Epithelial cell of esophagus (primary cell): ENCODE measurements at regions not wholly inside any gene's neighbourhood (a gene's known extent, or its start where the extent isn't known, plus 50 kb on each side); places are given as distances from the start of the nearest gene placed in this dataset.

Experiments
- DNase-seq: peaks from one replicate; pipeline ENCODE4 v3.0.0; 2010; ENCODE audit warnings: low read depth
- H3K4me3 ChIP-seq: 2 replicates; pipeline ENCODE4 v1.5.1; 2011; ENCODE audit warnings: mild to moderate bottlenecking, low read length, control low read depth
- CTCF ChIP-seq: IDR thresholded peaks from 2 replicates; pipeline ENCODE4 v1.5.1; 2011; ENCODE audit warnings: low read depth, mild to moderate bottlenecking, low read length, control low read depth, inconsistent platforms; ENCODE audit not compliant: insufficient read depth; ENCODE audit errors: missing control alignments

- no peak for TF ChIP-seq CTCF
- no peak overlapping the region for H3K4me3 ChIP-seq
- no peak for DNase-seq
These were observed 443.1 kb upstream of the DAB1 start for GRCh38 chr1:57866998-57867397.

GRCh38 chr1:57860931-57861565 lies 437.2 kb upstream of the DAB1 start:
- DNase-seq, result peak; percentile 64
- H3K4me3 ChIP-seq, result no peak overlapping the region
- TF ChIP-seq CTCF, result no peak

GRCh38 chr1:57860325-57860724 lies 436.5 kb upstream of the DAB1 start:
- DNase-seq, result no peak
- no peak overlapping the region for H3K4me3 ChIP-seq
- no peak for TF ChIP-seq CTCF

DNA sequence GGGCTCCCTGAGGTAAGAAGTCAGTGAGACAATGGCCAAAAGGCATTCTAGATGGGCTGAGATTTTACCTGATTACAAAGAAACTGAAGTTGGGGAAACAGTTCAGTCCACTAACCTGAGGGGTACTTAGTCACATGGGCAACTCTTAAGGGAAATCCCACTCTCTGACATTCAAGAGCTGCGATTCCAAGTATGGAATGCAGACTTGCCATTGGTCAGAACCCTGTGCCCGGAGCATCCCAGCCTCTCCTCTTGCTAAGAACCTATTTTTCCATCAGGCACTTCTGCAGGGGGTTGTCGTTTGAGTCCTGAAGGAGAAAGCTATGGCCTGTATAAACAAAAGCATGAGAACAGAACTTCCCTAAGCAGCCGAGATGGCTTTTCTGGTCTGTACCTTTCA lies 434.9 kb upstream of the DAB1 start:
- DNase-seq, result no peak
- TF ChIP-seq CTCF, result no peak
- no peak overlapping the region for H3K4me3 ChIP-seq

DNA sequence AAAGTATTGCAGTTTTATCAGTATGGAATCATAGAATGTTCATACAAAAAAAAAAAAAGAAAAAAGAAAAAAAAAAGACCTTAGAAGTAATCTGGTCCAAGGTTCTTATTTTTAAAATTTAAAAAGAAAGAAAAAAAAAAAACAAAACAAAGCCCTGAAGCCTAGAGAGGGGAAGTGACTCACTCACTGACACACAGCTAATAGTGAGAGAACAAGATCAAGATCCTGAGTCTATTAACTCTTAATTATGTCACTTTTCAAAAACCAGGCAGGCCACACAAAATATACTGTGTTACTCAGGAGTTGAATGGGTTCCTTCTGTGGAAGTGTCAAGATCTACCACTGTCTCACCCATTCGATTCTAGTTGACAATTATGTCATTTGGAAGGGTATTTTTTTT lies 433.9 kb upstream of the DAB1 start:
- TF ChIP-seq CTCF, result no peak
- H3K4me3 ChIP-seq, result no peak overlapping the region
- peak; percentile 77 for DNase-seq

GRCh38 chr1:57854436-57854835 lies 430.6 kb upstream of the DAB1 start:
- TF ChIP-seq CTCF, result no peak
- DNase-seq, result no peak

More at GRCh38 chr1:57854436-57854835, 430.6 kb upstream of the DAB1 start:
- no peak overlapping the region for H3K4me3 ChIP-seq
